OCI-LY7 (cell line): ENCODE measurements at regions not wholly inside any gene's neighbourhood (a gene's known extent, or its start where the extent isn't known, plus 50 kb on each side); places are given as distances from the start of the nearest gene placed in this dataset.

ENCODE experiments used
- BruUV-seq: library from RNA; stranded (reverse); fragments of 400-500 nt; replicated peaks from 2 replicates; lab custom pipeline; 2021; lab: Mats Ljungman, UMichigan
- CTCF ChIA-PET: fragments of 300-600 bp; sonication (Branson Sonifier 250); formaldehyde crosslinking; loops from one replicate; lab custom pipeline; 2022; ENCODE audit warnings: antibody characterized with exemption; ENCODE audit not compliant: unreplicated experiment; lab: Charles Lee
- POLR2A ChIA-PET: fragments of 300-600 bp; sonication (Branson Sonifier 250); formaldehyde crosslinking; loops from one replicate; lab custom pipeline; 2022; ENCODE audit warnings: antibody characterized with exemption; lab: Charles Lee
- DNase-seq: peaks from one replicate; pipeline ENCODE4 v3.0.0-alpha.2; 2015; ENCODE audit warnings: low spot score
- H2AFZ ChIP-seq: fragments of 200-600 bp; sonication (generic), shearing (Covaris generic); 2 replicates; pipeline ENCODE4 v1.6.1; 2014; ENCODE audit warnings: mild to moderate bottlenecking, antibody characterized with exemption, low read length, moderate library complexity
- H3K27ac ChIP-seq: fragments of 200-600 bp; sonication (generic); 2 replicates; pipeline ENCODE4 v1.5.1; 2014; ENCODE audit warnings: mixed run types, low read depth, mild to moderate bottlenecking, moderate library complexity, low read length, inconsistent platforms; ENCODE audit not compliant: poor library complexity, severe bottlenecking
- H3K36me3 ChIP-seq: fragments of 200-600 bp; sonication (generic); 2 replicates; pipeline ENCODE4 v1.6.1; 2014; ENCODE audit warnings: mild to moderate bottlenecking, antibody characterized with exemption, low read length, moderate library complexity, mixed read lengths; ENCODE audit not compliant: insufficient read depth
- H3K4me1 ChIP-seq: fragments of 200-600 bp; sonication (generic); 2 replicates; pipeline ENCODE4 v1.5.1; 2014; ENCODE audit warnings: mild to moderate bottlenecking, low read length; ENCODE audit not compliant: insufficient read depth, poor library complexity, severe bottlenecking
- H3K4me2 ChIP-seq: fragments of 200-600 bp; sonication (generic); 2 replicates; pipeline ENCODE4 v1.6.1; 2014; ENCODE audit warnings: mild to moderate bottlenecking, low read length
- H3K4me3 ChIP-seq: fragments of 200-600 bp; sonication (generic); 2 replicates; pipeline ENCODE4 v1.5.1; 2014; ENCODE audit warnings: mild to moderate bottlenecking, low read depth, low read length; ENCODE audit not compliant: poor library complexity, severe bottlenecking
- H3K79me2 ChIP-seq: fragments of 200-600 bp; sonication (generic); 2 replicates; pipeline ENCODE4 v1.6.1; 2016; ENCODE audit warnings: low read depth, mild to moderate bottlenecking, low read length, moderate library complexity, mixed read lengths; ENCODE audit not compliant: insufficient read depth
- H3K9me2 ChIP-seq: fragments of 200-600 bp; sonication (generic); 2 replicates; pipeline ENCODE4 v1.6.1; 2016; ENCODE audit warnings: mild to moderate bottlenecking, low read length, mixed read lengths; ENCODE audit not compliant: insufficient read depth
- H3K9me3 ChIP-seq: fragments of 200-600 bp; sonication (generic); 2 replicates; pipeline ENCODE4 v1.6.1; 2014; ENCODE audit warnings: mild to moderate bottlenecking, mixed run types, low read length, mixed read lengths
- H4K20me1 ChIP-seq: fragments of 200-600 bp; sonication (generic); 2 replicates; pipeline ENCODE4 v1.6.1; 2014; ENCODE audit warnings: mild to moderate bottlenecking, antibody characterized with exemption, low read length, moderate library complexity, mixed read lengths; ENCODE audit not compliant: insufficient read depth
- CTCF ChIP-seq: fragments of 200-600 bp; sonication (generic); conservative IDR thresholded peaks from 2 replicates; pipeline ENCODE4 v1.5.1; 2014; ENCODE audit warnings: mild to moderate bottlenecking, antibody characterized with exemption, low read length, moderate library complexity, mixed read lengths
- EZH2phosphoT487 ChIP-seq: fragments of 200-600 bp; sonication (generic); IDR thresholded peaks from 2 replicates; pipeline ENCODE4 v1.6.1; 2018; ENCODE audit warnings: low read depth, borderline replicate concordance, mild to moderate bottlenecking, mixed run types, antibody characterized with exemption, low read length, moderate library complexity, mixed read lengths
- intact Hi-C: fragments of 100-400 bp; cut with micrococcal nuclease; formaldehyde crosslinking; loops from one replicate; pipeline ENCODE4 v1.10.0; 2022; ENCODE audit not compliant: unreplicated experiment

GRCh38 chr12:16415155-16415554 lies 67.7 kb downstream of the MGST1 start:
- no peak for DNase-seq
- TF ChIP-seq EZH2phosphoT487 (no peak), CTCF (no peak)
- H3K9me3 ChIP-seq = no peaks in the 10 kb centered on the region
- H3K27ac ChIP-seq = no peak overlapping the region
- BruUV-seq = no TSS peak
- H3K4me1 ChIP-seq = no peaks in the 10 kb centered on the region
- H3K9me2 ChIP-seq = no peaks in the 10 kb centered on the region
- H3K4me2 ChIP-seq = no peak overlapping the region
- H3K36me3 ChIP-seq = no peaks in the 10 kb centered on the region
- H2AFZ ChIP-seq = no peak overlapping the region
- no peak overlapping the region for H3K4me3 ChIP-seq
- CTCF ChIA-PET = no interaction called here
- no peaks in the 10 kb centered on the region for H3K79me2 ChIP-seq
- intact Hi-C loops = no loop called here
- POLR2A ChIA-PET = interaction anchor here (0.7 kb wide), 1 partner anchor 353 kb away, joined by 3 read pairs; no protein-coding TSS in a partner anchor
- H4K20me1 ChIP-seq = no peaks in the 10 kb centered on the region

DNA sequence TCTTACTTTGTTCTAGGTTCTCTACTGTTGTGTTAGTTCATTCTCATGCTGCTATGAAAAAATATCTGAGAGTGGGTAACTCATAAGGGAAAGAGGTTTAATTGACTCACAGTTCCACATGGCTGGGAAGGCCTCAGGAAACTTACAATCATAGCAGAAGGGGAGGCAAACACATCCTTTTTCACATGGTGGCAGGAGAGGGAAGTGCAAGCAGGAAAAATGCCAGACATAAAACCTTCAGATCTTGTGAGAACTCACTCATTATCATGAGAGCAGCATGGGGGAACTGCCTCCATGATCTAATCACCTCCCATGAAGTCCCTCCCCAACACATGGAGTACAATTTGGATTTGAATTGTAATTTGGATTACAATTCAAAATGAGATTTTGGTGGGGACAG lies 69.6 kb downstream of the MGST1 start:
- no peaks in the 10 kb centered on the region for H4K20me1 ChIP-seq
- no peak for DNase-seq
- no peaks in the 10 kb centered on the region for H3K36me3 ChIP-seq
- intact Hi-C loops = no loop called here
- H3K4me1 ChIP-seq = no peaks in the 10 kb centered on the region
- H2AFZ ChIP-seq = no peak overlapping the region
- CTCF ChIA-PET = no interaction called here
- H3K9me3 ChIP-seq = no peaks in the 10 kb centered on the region
- no peak for TF ChIP-seq CTCF
- no peak for TF ChIP-seq EZH2phosphoT487
- H3K4me3 ChIP-seq = no peak overlapping the region
- no peaks in the 10 kb centered on the region for H3K79me2 ChIP-seq
- BruUV-seq = no TSS peak
- no peaks in the 10 kb centered on the region for H3K9me2 ChIP-seq
- no peak overlapping the region for H3K4me2 ChIP-seq
- POLR2A ChIA-PET = no interaction called here
- no peak overlapping the region for H3K27ac ChIP-seq

GRCh38 chr12:16421806-16422205 lies 74.4 kb downstream of the MGST1 start:
- TF ChIP-seq EZH2phosphoT487 (no peak), CTCF (no peak)
- no peak overlapping the region for H3K4me3 ChIP-seq
- CTCF ChIA-PET = no interaction called here
- H3K4me2 ChIP-seq = no peak overlapping the region
- no peaks in the 10 kb centered on the region for H3K79me2 ChIP-seq
- POLR2A ChIA-PET = no interaction called here
- no peak overlapping the region for H2AFZ ChIP-seq
- no peak overlapping the region for H3K27ac ChIP-seq
- H3K9me2 ChIP-seq = no peaks in the 10 kb centered on the region
- no peak for DNase-seq
- intact Hi-C loops = no loop called here
- no peaks in the 10 kb centered on the region for H4K20me1 ChIP-seq
- no peaks in the 10 kb centered on the region for H3K9me3 ChIP-seq
- BruUV-seq = no TSS peak
- H3K4me1 ChIP-seq = no peaks in the 10 kb centered on the region
- H3K36me3 ChIP-seq = no peaks in the 10 kb centered on the region
